ENCODE measurements at regions not wholly inside any gene's neighbourhood (a gene's known extent, or its start where the extent isn't known, plus 50 kb on each side); places are given as distances from the start of the nearest gene placed in this dataset.

GRCh38 chr13:105996391-105997025 lies 539.0 kb downstream of the EFNB2 start:
- Histone ChIP-seq H3K9ac (ENCODE audit: low read length) (no peak overlapping the region), H3K4me3 (ENCODE audit: low read depth, low read length, poor library complexity, severe bottlenecking) (no peak overlapping the region), H3K4me2 (ENCODE audit: low read length) (no peak overlapping the region), H3K27me3 (ENCODE audit: insufficient read depth, low read length) (no peaks in the 10 kb centered on the region), H3K27ac (ENCODE audit: low read depth, low read length, poor library complexity, severe bottlenecking) (no peak overlapping the region), H2AFZ (ENCODE audit: low read length) (no peak overlapping the region), H3K4me1 (ENCODE audit: insufficient read depth, low read length, severe bottlenecking) (no peaks in the 10 kb centered on the region), H3K9me2 (ENCODE audit: low read depth, low read length) (no peaks in the 10 kb centered on the region), H3F3A (ENCODE audit: insufficient read depth, low read length) (no peaks in the 10 kb centered on the region), H3K79me2 (ENCODE audit: insufficient read depth, low read length) (no peaks in the 10 kb centered on the region), H4K20me1 (ENCODE audit: insufficient read depth, low read length) (no peaks in the 10 kb centered on the region), H3K9me3 (ENCODE audit: low read length) (no peaks in the 10 kb centered on the region), H3K36me3 (ENCODE audit: insufficient read depth, low read length) (no peaks in the 10 kb centered on the region)
- TF ChIP-seq, protein P1, sequence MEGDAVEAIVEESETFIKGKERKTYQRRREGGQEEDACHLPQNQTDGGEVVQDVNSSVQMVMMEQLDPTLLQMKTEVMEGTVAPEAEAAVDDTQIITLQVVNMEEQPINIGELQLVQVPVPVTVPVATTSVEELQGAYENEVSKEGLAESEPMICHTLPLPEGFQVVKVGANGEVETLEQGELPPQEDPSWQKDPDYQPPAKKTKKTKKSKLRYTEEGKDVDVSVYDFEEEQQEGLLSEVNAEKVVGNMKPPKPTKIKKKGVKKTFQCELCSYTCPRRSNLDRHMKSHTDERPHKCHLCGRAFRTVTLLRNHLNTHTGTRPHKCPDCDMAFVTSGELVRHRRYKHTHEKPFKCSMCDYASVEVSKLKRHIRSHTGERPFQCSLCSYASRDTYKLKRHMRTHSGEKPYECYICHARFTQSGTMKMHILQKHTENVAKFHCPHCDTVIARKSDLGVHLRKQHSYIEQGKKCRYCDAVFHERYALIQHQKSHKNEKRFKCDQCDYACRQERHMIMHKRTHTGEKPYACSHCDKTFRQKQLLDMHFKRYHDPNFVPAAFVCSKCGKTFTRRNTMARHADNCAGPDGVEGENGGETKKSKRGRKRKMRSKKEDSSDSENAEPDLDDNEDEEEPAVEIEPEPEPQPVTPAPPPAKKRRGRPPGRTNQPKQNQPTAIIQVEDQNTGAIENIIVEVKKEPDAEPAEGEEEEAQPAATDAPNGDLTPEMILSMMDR (IDR thresholded peaks at IDR 0.05; ENCODE audit: low read length), result no peak
- TF ChIP-seq EZH2 (IDR thresholded peaks at IDR 0.05; ENCODE audit: borderline replicate concordance, low read length), result no peak

DNA sequence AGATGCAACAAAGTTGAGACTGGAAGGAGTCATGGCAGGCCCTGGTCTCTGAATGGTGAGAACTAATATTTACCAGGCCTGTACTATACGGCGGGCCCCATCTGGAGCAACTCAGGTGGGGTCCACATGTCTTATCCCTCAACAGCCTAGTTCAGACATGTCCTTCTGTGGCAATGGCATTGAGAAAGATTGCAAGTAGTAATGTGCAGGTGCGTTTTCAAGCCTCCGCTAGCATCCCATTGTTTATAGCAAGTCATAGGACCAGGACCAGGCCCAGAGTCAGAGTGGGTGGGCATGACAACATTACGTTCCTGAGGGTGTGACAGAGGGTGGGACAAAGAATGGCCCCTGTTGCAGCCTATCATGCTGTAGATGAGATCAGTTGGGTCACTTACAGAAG lies 541.1 kb downstream of the EFNB2 start:
- no peaks in the 10 kb centered on the region for H3K4me1 ChIP-seq (ENCODE audit: insufficient read depth, low read length, severe bottlenecking)
- no peak overlapping the region for H3K9ac ChIP-seq (ENCODE audit: low read length)
- no peak overlapping the region for H3K4me2 ChIP-seq (ENCODE audit: low read length)
- H3K9me3 ChIP-seq (ENCODE audit: low read length), result no peaks in the 10 kb centered on the region
- H2AFZ ChIP-seq (ENCODE audit: low read length), result no peak overlapping the region
- no peaks in the 10 kb centered on the region for H3F3A ChIP-seq (ENCODE audit: insufficient read depth, low read length)
- H3K27ac ChIP-seq (ENCODE audit: low read depth, low read length, poor library complexity, severe bottlenecking), result no peak overlapping the region
- no peaks in the 10 kb centered on the region for H3K79me2 ChIP-seq (ENCODE audit: insufficient read depth, low read length)
- no peaks in the 10 kb centered on the region for H3K27me3 ChIP-seq (ENCODE audit: insufficient read depth, low read length)
- H3K9me2 ChIP-seq (ENCODE audit: low read depth, low read length), result no peaks in the 10 kb centered on the region
- no peak overlapping the region for H3K4me3 ChIP-seq (ENCODE audit: low read depth, low read length, poor library complexity, severe bottlenecking)
- no peaks in the 10 kb centered on the region for H3K36me3 ChIP-seq (ENCODE audit: insufficient read depth, low read length)
- H4K20me1 ChIP-seq (ENCODE audit: insufficient read depth, low read length), result no peaks in the 10 kb centered on the region
- TF ChIP-seq, protein P1 (IDR thresholded peaks at IDR 0.05; ENCODE audit: low read length), result no peak
- no peak for TF ChIP-seq EZH2 (IDR thresholded peaks at IDR 0.05; ENCODE audit: borderline replicate concordance, low read length)

DNA sequence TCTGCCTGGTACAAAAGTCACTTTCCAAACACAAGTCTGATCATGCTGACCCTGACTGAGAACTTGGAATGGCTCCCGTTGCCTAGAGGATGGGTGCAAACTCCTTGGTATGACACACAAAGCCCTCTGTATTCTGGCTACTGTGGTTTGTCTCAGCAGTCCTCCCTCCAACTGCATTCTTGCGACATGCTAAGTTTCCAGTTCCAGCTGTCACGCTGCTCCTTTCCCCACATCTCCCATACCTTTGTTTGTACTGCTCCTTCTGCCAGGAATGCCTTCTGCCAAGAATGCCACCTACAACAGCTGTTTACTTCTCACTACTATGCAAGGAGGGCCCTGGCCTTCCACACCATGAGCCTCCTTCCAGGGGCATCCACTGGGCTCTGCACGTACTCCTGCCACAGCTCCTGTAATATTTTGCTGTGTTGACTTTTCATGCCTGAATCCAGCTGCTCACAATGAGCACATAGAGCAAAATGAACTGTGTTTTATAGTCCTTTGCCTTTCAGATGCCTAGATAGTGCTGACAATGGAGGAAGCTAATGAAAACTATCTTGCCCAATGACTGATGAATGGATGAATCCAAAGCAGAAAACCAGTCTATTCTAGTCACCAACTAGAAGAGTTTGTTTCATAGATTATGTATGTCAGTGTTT lies 543.7 kb downstream of the EFNB2 start:
- H3K9ac ChIP-seq (ENCODE audit: low read length), result no peak overlapping the region
- H3K36me3 ChIP-seq (ENCODE audit: insufficient read depth, low read length), result no peaks in the 10 kb centered on the region
- no peaks in the 10 kb centered on the region for H3K4me1 ChIP-seq (ENCODE audit: insufficient read depth, low read length, severe bottlenecking)

More for the DNA sequence above, 543.7 kb downstream of the EFNB2 start:
- Histone ChIP-seq H3K4me3 (ENCODE audit: low read depth, low read length, poor library complexity, severe bottlenecking) (no peak overlapping the region), H3K27me3 (ENCODE audit: insufficient read depth, low read length) (no peaks in the 10 kb centered on the region), H4K20me1 (ENCODE audit: insufficient read depth, low read length) (no peaks in the 10 kb centered on the region), H3K9me3 (ENCODE audit: low read length) (no peaks in the 10 kb centered on the region), H3K4me2 (ENCODE audit: low read length) (no peak overlapping the region), H2AFZ (ENCODE audit: low read length) (no peak overlapping the region), H3K79me2 (ENCODE audit: insufficient read depth, low read length) (no peaks in the 10 kb centered on the region), H3F3A (ENCODE audit: insufficient read depth, low read length) (no peaks in the 10 kb centered on the region), H3K27ac (ENCODE audit: low read depth, low read length, poor library complexity, severe bottlenecking) (no peak overlapping the region), H3K9me2 (ENCODE audit: low read depth, low read length) (no peaks in the 10 kb centered on the region)
- no peak for TF ChIP-seq EZH2 (IDR thresholded peaks at IDR 0.05; ENCODE audit: borderline replicate concordance, low read length)
- TF ChIP-seq, protein P1 (IDR thresholded peaks at IDR 0.05; ENCODE audit: low read length), result no peak
